Spleen (tissue), 7 donors: ENCODE measurements at regions not wholly inside any gene's neighbourhood (a gene's known extent, or its start where the extent isn't known, plus 50 kb on each side); places are given as distances from the start of the nearest gene placed in this dataset.

Source experiments
- CTCF ChIP-seq, 11 experiments: fragments of 200-600 bp in 7 of 11; fragments of 450-650 bp in 4 of 11; sonication (generic) in 4 of 11; IDR thresholded peaks in 8 of 11; conservative IDR thresholded peaks in 3 of 11; 1 replicate in 7 of 11; 2 replicates in 4 of 11; pipeline versions ENCODE4 v1.4.0 to v1.8.0; 2016 to 2021; ENCODE audit warnings: antibody characterized with exemption in 11 of 11, inconsistent platforms in 4 of 11, mild to moderate bottlenecking in 1 of 11
- POLR2A ChIP-seq, 3 donors: fragments of 450-650 bp; IDR thresholded peaks; one replicate each; pipeline ENCODE4 v1.5.1; 2017; ENCODE audit warnings: antibody characterized with exemption in 3 of 3, mild to moderate bottlenecking in 1 of 3
- POLR2AphosphoS5 ChIP-seq, 3 donors: sonication (generic); formaldehyde crosslinking; IDR thresholded peaks; one replicate each; pipeline ENCODE4 v1.5.1; 2017; ENCODE audit warnings: antibody characterized with exemption in 3 of 3
- donor health status: DM: no; HTN: no; CAD: no; lungs with moderate emphysema.
- donor health status: DM: no; HTN: no; CAD: no.
- donor health status: DM: no; HTN: no; CAD: no.

- TF ChIP-seq POLR2A (IDR thresholded peaks at IDR 0.05) (no peak), CTCF (IDR thresholded peaks at IDR 0.05 in 8 of 11, conservative IDR thresholded peaks at IDR 0.05 in 3 of 11) (no peak), POLR2AphosphoS5 (IDR thresholded peaks at IDR 0.05) (no peak)
Measured at GRCh38 chr9:23041466-23041865, 594.8 kb downstream of the DMRTA1 start.
